HG03378 (cell line): ENCODE measurements at regions not wholly inside any gene's neighbourhood (a gene's known extent, or its start where the extent isn't known, plus 50 kb on each side); places are given as distances from the start of the nearest gene placed in this dataset.

ENCODE experiments used
- ATAC-seq: cut with Tn5 transposase; IDR thresholded peaks from one replicate; pipeline ENCODE4 v1.9.1; 2021; ENCODE audit warnings: mild to moderate bottlenecking, moderate library complexity; ENCODE audit not compliant: unreplicated experiment

DNA sequence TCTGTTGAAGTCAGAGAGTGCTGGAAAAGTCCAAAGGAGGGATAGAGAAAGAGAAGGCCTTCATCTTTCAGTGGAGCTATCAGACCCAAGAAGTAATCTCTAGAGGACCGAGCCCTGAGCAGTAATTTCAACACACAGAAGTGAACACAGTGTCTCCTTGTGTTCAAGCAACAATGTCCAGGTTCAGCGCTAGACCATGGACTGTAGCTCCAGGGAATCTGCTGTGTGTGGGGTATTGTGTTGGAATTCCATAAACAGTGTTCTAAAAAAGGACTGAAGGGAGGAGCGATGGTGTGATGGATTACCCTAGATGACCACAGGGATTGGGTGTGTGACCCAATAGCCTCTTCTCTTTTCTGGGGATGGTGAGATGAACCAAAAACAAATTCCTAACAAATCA, 165.9 kb downstream of the BLID start:
- no peak for ATAC-seq

DNA sequence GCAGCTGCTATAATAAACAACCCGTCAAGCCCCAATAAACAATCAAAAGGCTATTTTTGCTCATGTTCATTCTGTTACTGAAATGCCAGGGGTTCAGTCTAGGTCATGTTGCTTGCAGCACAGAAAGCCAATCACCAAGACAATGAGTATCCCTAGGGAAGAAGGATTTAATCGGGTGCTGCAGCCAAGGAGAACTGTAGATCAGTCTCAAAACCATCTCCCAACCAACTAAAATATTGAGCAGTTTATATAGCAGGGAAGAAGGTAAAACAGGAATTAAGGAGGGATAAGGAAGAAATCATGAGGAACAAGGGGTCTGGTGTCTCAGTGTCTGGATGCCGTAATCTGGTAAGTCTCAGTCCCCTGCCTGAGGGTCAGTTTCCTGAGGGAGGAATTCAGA, 169.5 kb downstream of the BLID start:
- no peak for ATAC-seq

GRCh38 chr11:121944556-121945230, 171.3 kb downstream of the BLID start:
- no peak for ATAC-seq

DNA sequence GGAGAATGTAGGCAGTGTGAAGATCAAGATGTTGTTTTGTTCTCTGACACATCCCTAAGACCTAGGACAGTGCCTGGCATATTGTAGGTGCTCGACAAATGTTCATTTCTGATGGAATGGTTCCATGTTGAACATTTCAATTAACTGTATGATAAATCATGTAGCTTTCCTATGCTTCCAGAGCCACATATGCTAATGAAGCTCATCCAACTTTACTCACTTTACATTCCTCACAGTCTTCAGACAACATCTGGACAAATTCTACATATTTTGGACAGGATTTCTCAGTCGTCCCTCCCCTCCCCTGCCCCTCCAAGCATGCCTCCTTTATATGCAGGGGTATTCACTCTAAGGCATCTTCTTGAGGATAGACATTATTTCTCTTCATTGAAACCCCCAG, 177.9 kb downstream of the BLID start:
- ATAC-seq, result no peak

- ATAC-seq, result no peak
These were observed 179.1 kb downstream of the BLID start for GRCh38 chr11:121936781-121937447.

- ATAC-seq, result no peak
These were observed 179.6 kb downstream of the BLID start for GRCh38 chr11:121936370-121936769.

GRCh38 chr11:121933694-121934093, 182.3 kb downstream of the BLID start:
- ATAC-seq, result no peak

DNA sequence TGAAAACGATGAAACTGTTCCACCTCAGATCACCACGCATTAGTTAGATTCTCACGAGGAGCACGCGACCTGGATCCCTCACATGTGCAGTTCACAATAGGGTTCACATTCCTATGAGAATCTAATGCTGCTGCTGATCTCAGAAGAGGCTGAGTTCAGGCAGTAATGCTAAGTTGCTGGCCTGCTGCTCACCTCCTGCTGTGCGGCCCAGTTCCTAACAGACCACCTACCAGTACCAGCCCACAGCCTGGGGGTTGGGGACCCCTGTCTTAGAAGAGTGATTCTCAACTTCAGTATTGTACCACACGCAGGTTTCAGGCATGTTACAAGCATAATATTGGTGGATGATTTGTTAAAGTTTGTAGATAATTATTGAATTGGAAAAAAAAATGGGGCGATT, 182.7 kb downstream of the BLID start:
- ATAC-seq, result no peak

- ATAC-seq, result no peak
These were observed 183.3 kb downstream of the BLID start for GRCh38 chr11:121932646-121933185.

DNA sequence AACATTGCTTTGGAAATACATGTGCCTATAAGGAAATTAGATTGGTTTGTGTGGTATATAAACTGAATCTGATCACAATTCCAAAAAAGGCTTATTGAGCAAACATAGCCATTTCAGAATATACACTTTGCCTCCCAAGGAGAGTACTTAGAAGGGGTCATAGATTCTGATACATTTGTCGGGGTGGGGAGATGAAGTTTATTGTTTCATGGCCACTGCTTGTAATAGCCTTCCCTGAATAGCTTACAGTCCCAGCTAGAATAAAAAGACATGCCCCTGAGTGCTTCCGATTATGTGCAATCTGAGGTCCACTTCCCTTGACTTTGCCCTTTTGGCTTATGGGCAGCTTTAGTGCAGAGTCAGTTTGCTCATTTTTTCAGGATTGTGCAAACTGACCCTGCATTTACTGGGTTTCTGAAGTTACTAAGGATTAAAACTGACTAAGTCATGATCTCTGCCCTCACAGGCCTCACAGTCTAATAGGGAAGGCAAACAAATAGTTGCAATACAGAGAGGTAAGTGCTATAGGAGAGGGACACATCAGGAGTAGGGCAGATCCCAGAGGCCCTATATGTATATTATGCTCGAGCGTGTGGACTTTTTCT, 184.2 kb downstream of the BLID start:
- ATAC-seq, result no peak

GRCh38 chr11:121931121-121931520, 184.9 kb downstream of the BLID start:
- ATAC-seq, result no peak

DNA sequence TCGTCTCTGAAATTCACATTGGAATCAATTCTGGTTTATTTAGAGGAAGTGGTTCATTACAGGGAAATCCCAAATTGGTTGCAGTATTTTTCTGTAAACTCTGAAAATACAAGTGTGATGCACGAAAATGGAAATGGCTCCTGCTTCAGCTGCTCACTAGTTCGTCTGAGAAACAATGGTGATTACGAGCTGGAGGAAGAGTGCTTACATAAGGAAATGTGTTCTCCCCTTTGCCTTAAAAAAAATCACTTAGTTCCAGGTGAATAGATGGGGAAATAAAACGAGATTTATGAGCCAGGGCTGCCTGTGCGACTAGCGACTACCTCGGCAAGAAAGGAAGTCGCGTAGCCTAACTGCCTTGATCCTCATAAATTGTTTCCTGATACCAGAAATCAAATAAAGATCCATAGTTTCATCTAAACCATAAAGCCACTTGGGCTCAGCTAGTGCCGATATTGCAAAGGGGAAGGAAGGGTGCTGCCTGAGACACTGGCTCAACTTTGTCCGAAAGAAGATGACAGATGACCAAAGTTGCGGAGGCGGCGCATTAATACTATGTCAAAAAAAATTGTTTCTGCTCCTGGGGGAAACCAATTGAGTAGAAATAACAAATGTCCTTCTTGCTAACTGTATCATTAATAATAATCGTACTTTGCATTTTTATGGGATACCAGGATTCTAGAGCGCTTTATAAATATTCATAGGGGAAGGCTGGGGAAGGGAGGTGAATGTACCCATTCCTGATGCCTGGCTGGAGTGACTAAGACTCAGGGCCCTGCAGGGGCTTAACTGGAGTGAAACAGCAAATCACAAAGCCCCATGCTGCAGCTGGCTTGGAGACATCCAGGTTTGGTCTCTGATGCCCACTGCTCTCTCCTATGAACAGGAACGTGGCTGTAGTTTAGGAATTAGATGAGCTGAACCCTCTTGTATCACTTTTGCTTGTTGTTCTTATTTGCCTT, 185.7 kb downstream of the BLID start:
- ATAC-seq, result no peak

DNA sequence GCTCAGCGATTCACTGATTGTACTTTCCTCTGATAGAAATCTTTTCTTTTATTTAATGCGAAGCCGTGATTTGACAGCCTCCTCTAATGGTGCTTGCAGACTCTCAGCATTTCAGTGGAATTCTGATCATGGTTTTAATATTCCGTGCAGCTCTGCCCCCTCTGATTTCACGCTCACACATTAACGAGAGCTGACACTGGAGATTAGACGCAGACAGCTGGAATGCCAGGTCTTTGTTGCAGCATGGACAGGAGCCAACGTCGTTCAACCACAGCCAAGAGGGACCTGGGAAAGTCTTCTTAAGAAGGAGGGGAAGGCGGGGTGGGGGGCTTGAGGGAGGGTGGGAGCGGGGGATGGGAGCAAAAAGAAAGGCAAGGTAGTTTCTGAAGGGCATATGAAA, 186.4 kb downstream of the BLID start:
- no peak for ATAC-seq

- ATAC-seq, result no peak
These were observed 187.1 kb downstream of the BLID start for GRCh38 chr11:121928597-121929580.

GRCh38 chr11:121927789-121928188, 188.2 kb downstream of the BLID start:
- no peak for ATAC-seq

DNA sequence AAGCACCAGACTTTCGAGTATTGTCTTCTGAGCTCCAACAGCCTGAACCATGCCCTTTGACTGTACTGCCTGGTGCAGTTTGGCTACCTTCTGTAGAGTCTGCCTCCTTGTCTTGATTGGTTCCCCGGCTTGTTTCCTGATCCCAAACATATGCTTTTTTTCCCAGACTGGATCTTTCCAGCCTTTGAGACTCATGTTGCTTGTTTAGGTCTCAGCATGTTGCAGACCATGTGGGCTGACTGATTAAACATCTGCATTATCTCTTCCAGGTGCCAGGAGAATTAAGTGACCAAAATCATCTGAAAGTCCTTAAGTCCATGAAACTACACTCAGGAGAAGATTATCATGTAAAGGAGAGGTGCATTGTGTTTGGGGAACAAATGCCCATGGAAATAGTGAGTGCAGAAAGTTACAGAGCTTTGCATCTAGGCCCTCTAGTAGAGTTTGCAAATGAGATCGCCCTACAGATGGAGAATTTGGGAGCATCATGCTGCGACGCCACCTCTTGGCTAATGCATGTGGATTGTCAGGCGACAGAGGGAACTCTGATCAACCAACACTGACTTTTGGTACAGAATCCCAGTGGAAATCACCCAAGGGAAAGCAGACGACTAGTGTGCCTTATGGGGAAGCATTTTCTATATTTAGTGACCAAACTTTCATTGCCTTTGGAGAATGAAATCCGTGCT, 188.8 kb downstream of the BLID start:
- no peak for ATAC-seq

DNA sequence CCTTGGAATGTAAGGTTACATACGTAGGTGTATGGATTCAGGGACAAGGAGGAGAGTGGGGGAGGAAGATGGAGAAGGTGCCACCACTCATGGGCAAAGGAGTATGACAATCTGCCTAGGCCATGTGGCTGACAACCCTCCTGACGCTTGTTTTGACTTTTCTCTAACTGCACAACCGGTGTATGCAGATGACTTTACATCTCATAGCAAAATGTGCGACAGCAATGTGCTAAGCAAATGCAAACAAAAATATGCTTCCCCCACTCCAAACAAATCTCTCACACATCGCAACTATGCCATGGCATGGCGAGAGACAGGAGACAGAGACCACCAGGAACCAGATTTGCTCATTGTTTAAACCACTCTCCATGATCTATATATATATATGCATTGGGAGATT, 191.8 kb downstream of the BLID start:
- ATAC-seq, result no peak

- ATAC-seq, result no peak
These were observed 198.5 kb downstream of the BLID start for GRCh38 chr11:121917482-121917881.

GRCh38 chr11:121914508-121915059, 201.4 kb downstream of the BLID start:
- ATAC-seq, result no peak
